CD4-positive, alpha-beta T cell treated with Interleukin-4 for 1 hour (primary cell): ENCODE measurements at regions not wholly inside any gene's neighbourhood (a gene's known extent, or its start where the extent isn't known, plus 50 kb on each side); places are given as distances from the start of the nearest gene placed in this dataset.
"Not testable (repeated sequence)": the region's sequence is repeated elsewhere in the genome, so short reads cannot be mapped to it uniquely, and the experiment has no call there.

Experiments
- DNase-seq, 2 donors: peaks; one replicate each; pipeline ENCODE4 v3.0.0-alpha.2; 2020 to 2022

DNA sequence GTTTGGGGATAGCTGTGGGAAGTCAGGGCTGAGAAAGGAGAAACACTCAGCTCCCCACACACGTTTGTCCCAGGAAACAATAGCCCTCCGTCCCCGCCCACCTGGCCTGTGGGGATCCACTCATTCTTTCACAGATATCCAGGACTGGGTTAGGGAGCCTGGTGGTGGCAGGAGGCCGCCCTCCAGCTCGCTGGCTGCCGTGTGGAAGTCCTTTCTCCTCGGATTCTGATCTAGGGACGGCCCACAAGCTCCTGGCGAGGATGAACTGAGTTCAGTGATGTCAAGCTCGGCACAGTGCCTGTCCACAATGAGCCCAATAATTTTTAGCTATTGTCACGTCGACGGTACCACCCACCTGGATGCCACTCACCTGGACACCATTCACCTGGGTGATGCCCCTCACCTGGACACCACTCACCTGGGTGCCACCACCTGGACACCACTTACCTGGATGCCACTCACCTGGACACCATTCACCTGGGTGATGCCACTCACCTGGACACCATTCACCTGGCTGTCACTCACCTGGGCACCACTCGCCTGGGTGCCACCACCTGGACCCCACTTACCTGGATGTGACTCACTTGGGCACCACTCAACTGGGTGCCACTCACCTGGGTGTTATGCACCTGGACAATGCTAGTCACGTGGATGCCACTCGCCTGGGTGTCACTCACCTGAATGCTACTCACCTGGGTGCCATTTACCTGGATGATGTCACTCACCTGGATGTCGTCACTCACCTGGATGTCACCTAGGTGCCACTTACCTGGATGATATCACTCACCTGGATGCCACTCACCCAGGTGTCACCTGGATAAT lies 172.5 kb upstream of the FOXF1 start:
- no peak for DNase-seq

DNA sequence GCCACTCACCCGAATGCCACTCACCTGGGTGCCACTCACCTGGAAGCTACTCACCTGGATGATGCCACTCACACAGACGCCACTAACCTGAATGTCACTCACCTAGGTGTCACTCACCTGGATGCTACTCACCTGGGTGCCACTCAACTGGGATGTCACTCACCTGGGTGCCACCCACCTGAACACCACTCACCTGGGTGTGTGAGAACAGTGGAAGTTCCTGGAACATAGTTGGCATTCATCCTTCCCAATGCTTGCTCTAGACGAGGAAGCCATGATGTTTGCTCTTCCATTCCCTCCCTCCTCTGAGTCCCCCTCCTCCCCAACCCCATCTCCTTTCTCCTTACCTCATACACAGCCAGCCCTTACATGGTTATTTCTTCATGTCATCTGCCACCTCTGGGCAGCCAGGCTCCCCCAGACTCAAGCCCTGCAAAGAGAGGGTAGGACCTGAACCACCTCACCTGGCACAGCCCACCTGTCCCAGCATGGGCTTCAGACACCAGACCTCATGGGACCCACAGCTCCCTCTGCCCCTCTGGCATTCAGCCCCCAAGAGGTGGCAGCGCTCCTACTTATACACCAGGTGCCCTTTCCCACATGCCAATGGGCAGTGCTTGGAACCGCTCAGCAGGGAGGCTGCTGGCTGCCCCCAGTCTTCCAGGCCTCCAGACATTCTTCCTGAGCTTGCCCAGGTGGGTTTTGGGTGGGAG lies 171.8 kb upstream of the FOXF1 start:
- DNase-seq, result no peak

DNA sequence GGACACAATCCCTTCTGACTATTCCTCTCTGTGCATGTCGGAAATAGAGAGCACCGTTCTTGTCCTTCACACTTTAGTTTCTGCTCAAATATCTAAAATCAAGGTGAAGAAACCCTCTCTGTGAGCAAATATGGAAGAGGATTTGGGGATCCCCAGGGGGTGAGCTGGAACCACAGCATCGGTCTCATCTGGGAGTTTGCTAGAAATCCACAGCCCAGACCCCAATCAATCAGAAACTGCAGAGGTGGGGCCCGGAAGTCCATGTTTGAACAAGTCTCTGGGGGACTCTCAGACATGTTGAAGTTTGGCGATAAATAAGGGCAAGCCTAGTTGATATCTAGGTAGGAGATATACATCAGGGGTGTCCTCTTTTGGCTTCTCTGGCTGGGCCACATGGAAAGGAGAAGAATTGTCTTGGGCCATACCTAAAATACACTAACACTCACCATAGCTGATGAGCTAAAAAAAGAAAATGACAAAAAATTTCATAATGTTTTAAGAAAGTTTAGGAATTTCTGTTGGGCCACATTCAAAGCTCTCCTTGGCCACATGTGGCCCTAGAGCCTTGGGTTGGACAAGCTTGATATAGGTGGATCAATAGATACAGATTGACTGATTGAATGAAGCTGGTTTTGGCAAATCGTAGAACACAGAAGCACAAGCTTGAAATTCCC lies 168.0 kb upstream of the FOXF1 start:
- DNase-seq, result no peak

DNA sequence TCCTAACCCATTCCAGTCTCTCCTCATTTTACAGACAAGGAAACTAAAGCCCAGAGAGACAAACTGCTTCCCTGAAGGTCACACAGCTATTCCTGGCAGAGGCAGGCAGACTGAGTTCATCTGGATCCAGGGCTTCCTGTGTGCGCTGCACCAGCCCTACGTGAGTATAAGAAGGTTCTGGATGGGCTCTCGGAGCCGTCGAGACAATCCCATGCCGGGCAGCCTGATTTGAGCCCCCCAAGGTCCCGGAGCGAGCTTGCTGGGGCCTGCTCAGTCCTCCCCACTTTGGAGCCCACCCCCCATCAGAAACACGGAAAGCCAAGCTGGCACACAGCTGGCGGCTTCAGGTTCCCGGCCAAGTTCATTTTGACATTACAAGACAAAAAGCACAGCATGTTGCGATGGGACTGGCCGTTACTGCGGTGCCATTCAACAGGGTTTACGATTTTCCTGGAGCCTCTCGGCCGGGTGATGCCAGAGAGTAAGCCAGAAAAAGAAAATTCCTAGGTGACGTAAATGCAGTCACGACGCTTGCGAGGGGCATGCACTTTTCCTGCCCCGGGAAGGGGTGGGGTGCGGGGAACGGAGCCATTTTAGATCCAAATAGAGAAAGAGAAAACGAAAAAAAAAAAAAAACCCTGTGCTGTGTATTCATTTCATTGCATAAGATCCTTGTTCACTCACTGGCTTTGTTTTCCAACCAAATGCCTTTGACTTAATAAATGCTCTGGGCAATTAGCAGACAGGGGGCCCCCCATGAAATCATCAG lies 167.1 kb upstream of the FOXF1 start:
- no peak for DNase-seq

DNA sequence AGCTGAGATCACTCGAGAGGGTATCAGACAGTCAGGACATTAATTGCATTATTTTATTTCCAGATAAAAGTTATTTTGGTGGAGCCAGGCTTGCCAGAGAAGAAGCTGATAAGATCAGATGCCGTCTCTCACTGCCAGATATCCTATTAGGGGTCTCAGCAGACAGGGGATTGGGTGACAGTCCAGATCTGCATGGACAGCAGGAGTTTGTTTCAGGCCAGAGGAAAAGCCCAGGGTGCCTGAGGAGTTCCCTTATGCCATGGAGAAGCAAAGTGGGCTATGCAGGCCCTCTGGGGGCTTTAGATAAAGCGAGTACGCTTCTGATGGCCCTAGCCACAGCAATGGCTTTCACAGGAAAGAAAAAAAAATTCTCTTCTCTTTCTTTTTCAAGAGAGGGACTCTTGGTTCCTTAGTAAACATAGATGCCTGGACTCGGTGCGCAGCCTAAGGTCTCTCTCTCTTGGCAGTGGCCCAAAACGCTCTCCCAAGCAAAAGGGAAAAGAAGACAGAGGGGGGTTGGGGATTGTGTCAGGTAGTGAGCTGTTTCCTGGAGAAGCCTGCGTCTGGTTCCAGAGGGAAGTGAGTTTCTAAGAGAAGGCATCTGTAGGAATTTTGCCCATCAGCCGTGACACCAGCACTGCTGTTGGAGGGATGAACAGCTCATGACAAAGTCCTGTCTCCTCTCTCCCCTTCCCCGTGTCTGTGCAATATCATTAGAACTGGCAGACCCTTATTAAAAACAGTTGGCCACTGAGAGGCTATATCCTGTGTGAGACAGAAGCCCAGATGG lies 166.3 kb upstream of the FOXF1 start:
- no peak for DNase-seq

DNA sequence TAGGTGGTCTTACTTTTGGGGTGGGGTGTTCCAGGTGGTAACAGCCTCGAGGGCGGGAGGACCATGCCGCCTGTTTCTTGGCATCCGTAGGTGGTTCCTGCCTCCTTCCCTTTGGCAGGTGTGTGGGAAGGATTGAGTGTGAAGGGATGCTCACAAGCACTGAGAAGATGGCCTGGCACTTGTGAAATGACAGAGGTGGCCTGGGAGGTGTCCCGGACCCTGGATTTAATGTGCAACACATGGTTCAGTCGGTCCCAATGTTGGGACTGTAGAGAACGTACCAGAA lies 165.8 kb upstream of the FOXF1 start:
- no peak for DNase-seq

DNA sequence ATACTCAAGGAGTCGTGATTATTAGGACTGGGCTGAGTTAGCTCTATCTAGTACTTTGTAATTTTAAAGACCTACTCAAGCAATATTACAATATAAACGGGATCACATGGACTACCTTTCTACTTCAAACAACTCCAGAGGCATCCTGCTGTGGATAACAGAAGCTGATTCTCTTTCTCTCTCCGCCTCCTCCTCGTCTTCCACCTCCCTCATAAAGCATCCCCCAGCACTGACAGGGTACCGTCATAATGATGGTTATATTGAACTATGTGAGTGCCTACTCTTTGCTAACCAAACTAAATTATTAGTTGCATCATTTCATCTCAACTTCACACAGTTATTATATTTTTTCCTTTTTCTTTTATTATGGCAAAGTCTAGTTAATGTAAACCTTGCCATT lies 165.4 kb upstream of the FOXF1 start:
- no peak for DNase-seq

DNA sequence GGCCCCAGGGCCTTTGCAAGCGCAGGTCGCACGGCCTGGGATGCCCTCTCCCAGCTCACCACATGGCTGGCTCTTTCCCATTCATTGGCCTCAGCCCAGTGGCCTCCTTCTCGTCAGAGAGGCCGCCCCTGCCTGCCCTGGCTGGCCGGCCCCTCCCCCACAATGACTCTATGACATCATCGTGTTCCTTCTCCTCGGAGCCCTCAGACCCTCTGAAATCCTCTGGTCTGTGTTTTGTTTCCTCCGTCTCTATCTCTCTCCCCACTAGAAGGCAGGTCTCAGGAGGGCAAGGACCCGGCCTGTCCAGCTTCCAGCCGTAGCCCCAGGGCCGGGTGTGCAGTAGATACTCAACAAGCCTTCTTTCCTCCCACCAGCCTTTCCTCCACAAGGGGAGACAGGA lies 164.8 kb upstream of the FOXF1 start:
- no peak for DNase-seq

DNA sequence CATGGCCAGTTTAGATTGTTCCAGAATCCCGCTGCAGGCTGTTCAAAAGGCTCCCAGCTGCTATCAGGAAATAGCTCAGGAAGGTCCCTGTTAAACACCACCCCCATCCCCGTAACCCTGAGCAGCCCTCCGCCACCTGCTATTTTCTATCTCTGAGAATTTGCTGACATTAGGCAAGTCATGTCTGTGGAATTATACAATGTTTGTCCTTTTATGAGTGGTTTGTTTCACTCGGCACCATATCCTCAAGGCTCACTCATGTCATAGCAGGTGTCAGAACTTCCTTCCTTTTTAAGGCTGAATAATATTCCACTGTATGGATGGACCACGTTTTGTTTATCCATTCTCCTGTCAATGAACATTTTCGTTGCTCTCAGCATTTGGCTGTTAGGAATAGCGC lies 164.3 kb upstream of the FOXF1 start:
- DNase-seq, result no peak

DNA sequence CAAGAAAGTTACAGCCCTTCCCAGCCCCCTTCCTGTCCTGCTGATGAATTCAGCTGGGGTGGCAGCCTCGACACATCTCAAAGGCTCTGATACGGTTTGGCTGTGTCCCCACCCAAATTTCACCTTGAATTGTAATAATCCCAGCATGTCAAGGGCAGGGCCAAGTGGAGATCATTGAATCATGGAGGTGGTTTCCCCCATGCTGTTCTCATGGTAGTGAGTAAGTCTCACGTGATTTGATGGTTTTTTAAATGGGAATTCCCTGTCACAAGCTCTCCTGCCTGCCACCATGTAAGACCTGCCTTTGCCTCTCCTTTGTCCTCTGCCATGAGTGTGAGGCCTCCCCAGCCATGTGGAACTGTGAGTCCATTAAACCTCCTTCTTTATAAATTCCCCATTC lies 163.2 kb upstream of the FOXF1 start:
- no peak for DNase-seq

DNA sequence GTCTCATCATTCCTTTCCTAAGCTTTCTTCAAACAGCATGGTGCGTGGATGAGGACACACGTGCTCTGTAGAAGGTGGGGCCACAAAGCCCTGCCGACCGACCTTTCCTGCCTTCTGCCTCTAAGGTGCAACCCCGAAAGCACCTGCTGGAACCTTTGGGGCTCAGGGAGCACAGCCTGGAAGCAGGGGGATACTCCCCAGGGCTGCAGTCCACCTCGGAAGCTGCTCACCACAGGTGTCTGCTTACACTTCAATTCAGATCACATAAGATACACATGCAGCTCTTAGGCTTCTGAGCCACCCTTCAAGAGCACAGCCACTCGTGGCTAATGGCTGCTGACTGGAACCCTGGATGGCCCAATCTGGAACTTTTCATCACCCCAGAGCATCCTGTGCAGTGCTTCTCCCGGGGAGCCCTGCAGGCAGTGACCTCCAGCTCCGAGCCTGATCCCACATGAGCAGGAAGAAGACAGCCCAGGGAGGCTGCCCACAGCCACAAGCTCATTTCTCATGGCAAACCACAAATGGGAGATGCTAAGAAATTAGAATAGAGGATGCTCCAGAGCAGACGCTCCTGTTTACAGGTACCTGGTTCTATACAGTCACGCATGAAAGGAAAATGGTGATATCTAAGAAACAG lies 162.3 kb upstream of the FOXF1 start:
- no peak for DNase-seq

DNA sequence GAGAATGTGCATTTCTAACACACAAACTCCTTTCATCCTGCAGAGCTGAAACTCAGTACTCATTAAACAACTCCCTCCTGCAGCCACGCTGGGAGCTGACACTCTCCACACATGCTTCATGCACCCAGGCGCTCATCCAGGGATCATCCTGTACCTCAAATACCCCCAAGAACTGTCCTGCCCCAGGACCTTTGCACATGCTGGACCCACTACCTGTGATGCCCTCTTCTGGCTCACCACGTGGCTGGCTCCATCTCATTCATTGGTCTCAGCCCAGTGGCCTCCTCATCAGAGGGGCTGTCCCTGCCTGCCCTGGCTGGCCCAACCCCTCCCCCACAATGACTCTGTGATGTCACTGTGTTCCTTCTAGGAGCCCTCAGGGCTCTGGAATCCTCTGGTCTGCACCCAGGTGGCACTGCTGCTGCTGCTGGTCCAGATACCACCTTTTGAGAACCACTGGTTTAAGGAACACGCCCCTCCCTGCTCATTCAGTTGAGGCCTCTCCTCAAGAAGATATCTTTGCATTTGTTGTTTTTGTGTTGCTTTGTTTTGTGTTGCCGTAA lies 160.9 kb upstream of the FOXF1 start:
- no peak for DNase-seq

DNA sequence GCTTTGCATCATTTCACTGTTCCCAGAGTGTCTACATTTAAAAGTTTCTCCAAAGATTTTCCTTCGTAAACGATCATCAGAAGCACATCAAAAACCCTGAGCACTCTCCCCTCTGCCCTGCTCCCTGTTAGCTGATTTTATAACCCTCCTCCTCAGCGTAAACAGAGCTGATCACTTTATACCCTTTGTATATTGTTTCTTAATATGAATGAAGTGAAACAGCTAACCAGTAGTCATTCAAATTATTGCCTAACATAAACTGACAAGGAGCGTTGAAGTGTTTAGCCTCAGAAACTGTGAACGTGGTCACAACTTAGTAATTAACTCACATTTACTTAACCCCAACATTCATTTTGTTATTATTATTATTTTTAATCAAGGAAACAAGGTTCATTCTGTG lies 160.0 kb upstream of the FOXF1 start:
- no peak for DNase-seq

DNA sequence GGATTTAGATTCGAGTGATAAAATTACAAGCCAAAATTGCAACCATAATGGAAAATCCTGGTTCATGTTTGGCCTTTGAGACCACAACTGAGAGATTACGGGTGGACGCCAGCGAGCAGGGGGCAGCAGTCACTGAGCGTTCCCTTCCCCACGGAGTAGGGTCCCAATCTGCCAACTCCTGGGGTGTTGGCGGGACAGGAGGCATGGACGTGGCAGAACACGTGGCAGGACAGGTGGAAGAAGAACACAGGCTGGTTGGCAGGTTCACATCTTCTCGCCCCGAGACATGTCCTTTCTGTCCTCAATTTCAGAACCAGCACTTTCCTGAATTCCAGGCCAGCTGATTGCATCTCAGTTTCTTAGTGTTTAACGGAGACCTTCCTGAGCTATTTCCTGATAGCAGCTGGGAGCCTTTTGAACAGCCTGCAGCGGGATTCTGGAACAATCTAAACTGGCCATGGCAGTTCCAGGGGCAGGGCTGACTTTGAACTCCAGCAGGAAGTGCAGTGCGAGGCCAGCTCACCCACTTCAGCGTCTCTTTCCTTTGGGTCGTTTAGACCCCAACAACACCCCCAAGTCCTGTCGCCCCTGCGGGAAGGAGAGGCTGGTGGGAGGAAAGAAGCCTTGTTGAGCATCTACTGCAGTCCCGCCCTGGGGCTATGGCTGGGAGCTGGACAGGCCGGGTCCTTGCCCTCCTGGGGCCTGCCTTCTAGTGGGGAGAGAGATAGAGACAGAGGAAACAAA lies 159.1 kb upstream of the FOXF1 start:
- no peak for DNase-seq

DNA sequence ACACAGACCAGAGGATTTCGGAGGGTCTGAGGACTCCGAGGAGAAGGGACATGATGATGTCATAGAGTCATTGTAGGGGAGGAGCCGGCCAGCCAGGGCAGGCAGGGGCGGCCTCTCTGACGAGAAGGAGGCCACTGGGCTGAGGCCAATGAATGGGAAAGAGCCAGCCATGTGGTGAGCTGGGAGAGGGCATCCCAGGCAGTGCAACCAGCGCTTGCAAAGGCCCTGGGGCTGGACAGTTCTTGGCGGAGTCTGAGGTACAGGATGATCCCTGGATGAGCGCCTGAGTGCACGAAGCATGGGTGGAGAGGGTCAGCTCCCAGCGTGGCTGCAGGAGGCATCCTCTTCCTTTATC lies 158.6 kb upstream of the FOXF1 start:
- not testable (repeated sequence) for DNase-seq

DNA sequence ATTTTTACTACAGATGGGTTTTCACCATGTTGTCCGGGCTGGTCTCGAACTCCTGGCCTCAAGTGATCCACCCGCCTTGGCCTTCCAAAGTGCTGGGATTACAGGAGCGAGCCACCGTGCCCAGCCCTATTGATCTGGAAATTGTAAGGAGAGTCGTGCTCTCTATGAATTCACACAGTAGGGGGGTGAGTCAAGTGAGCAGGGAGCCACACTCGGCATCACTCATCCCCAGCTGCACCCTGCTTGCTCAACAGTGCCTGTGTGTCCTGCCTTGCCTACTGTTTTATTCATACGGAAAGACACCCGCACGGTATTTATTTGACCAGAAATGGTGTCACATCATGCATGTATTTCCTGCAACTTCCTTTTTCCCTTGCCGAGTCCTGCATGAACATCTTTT lies 157.2 kb upstream of the FOXF1 start:
- no peak for DNase-seq

DNA sequence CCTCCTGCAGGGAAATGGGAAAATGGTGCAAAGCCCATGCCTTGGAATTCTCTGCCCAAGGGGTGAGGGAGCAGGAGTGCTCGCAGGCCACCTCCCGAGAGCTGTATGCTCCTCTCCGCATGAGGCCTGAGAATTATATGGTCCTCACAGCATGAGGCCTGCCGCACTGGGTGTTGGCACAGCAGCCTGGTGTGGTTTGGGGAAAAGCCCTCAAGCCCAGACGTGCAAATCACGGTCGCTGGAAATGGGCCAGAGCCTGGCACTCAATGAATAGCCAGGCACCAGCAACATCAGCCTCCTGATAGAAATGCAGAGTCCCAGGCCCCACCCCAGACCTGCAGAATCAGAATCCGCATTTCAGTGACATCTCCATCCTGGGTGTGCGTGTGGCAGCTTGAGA lies 156.4 kb upstream of the FOXF1 start:
- no peak for DNase-seq

DNA sequence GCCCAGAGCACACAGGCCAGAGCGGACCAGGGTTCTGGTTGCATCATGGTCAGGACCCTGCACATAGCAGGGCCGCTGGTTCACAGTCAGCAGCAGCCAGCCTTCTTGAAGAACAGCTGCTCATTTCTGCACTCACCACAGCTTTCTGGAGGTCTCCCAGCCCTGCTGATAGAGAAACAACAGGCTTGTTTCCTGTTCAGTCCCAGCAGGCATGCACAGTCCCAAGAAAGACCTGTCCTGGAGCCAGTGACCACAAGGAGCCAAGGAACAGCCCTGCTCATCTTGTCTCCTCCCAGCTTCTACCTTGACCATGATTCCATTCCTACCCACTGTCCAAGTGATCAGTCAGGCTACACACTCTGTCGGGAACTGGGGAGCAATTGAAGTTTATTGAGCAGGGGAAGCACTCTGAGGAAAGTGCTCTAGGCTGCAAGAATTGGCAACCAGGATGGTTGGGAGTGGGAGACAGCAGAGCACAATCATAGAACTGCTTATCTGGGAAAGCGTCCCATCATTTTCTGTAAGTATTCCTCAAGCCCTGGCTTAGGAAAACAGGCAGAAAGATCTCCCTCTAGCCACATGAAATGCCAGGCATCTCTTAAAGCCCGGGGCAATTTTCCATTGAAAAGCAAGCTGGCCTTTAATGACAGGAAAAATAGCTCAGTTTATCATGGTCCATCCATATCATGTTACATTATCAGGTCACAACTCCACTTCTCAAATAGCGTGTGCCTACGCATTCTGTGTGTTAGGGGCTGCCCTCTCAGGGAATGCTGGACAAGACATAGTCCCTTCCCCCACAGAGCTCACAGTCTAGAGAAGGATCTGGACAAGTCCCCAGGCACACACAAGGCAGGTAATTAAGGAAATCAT lies 155.4 kb upstream of the FOXF1 start:
- DNase-seq, result no peak

DNA sequence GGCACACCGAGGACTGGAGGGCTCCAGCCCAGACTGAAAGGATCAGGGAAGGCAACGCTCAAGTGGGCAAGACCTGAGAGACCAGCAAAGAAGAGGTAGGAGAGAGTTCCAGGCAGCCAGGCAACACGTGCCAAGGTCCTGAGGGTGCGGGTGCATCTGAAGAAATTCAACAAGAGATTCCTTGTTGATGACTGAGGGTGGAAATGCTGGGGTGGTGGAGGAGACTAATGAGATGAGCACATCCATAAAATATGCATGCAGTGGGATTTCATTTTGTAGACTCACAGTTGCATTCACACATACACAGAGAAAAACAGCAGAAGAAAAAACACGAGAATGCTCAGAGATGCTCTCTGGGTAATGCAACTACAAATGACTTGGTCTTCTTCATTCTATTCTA lies 154.8 kb upstream of the FOXF1 start:
- DNase-seq, result no peak

DNA sequence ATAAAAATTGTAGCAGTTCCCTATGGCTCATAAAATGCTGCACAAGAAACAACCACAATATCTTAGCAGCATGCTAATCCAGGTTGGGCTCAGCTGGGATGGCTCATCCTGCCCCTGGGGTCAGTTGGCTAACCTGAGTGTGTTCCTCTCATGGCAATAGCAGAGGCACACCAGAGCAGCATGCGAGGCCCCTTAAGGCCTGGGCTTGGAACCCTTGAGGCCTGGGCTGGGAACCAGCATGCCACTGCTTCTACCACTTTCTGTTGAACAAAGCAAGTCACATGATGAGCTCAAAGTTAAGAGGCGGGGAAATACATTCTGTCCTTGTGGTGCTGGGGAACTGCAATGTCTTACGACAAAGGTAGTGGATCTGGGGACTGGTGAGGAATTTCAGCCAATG lies 154.4 kb upstream of the FOXF1 start:
- no peak for DNase-seq
